Activated B cell treated with CpG ODN at 0.5 μM for 24 hours (primary cell): ENCODE measurements at regions not wholly inside any gene's neighbourhood (a gene's known extent, or its start where the extent isn't known, plus 50 kb on each side); places are given as distances from the start of the nearest gene placed in this dataset.

Experiments used
- ATAC-seq: fragments of 200-7000 bp; cut with Tn5 transposase; one replicate; pipeline ENCODE4 v1.10.0; 2021; ENCODE audit warnings: low read depth, mild to moderate bottlenecking, moderate library complexity
- CTCF ChIA-PET: fragments of 350-600 bp; sonication (Branson Sonifier 250); formaldehyde crosslinking; loops from one replicate; lab custom pipeline; 2021; ENCODE audit warnings: antibody characterized with exemption; lab: Charles Lee
- POLR2A ChIA-PET: fragments of 350-600 bp; sonication (Branson Sonifier 250); formaldehyde crosslinking; loops from one replicate; lab custom pipeline; 2021; ENCODE audit warnings: antibody characterized with exemption; lab: Charles Lee
- DNase-seq: peaks from one replicate; pipeline ENCODE4 v3.0.0; 2022
- H3K27ac Mint-ChIP-seq: one replicate; pipeline ENCODE4 v1.8.0; 2020; ENCODE audit warnings: mixed read lengths
- H3K27me3 Mint-ChIP-seq: one replicate; pipeline ENCODE4 v1.8.0; 2021; ENCODE audit warnings: mixed read lengths
- H3K36me3 Mint-ChIP-seq: one replicate; pipeline ENCODE4 v1.8.0; 2021; ENCODE audit warnings: low read depth, mixed read lengths
- H3K4me1 Mint-ChIP-seq: one replicate; pipeline ENCODE4 v1.8.0; 2021; ENCODE audit warnings: mixed read lengths
- H3K4me3 Mint-ChIP-seq: one replicate; pipeline ENCODE4 v1.8.0; 2020; ENCODE audit warnings: mild to moderate bottlenecking, mixed read lengths
- H3K9me3 Mint-ChIP-seq: one replicate; pipeline ENCODE4 v1.8.0; 2020; ENCODE audit warnings: mixed read lengths
- intact Hi-C: fragments of 100-400 bp; cut with micrococcal nuclease; formaldehyde crosslinking; loops from one replicate; pipeline ENCODE4 v1.15.1; 2024
- TF ChIP-seq, protein P1 (sequence below): fragments of 200-600 bp; IDR thresholded peaks from one replicate; pipeline ENCODE4 v1.8.0; 2022; ENCODE audit warnings: antibody characterized with exemption, mild to moderate bottlenecking

DNA sequence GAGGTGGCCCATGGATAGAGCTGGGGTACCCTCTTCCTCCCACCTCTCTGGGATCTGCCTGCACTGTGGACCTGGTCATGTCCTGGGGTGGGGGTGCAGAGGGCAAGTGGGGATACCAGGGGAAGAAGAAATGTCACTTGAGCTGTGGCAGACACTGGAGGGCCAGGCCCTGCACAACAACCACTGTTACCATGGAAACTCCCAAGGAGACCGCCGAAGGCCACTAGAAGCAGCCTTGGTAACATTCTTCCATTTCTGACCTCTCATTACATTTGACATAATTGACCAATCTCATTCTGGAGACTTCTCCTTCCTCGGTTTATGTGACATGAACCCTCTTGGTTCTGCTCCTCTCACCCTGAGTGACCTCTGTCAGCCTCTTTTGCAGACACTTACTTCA lies 179.9 kb upstream of the SERP2 start:
- ATAC-seq (no peak), DNase-seq (no peak)
- peaks cover 12% of the 10 kb centered on the region for H3K27me3 Mint-ChIP-seq
- no peak overlapping the region for H3K27ac Mint-ChIP-seq
- intact Hi-C loops = loop anchor here (5.0 kb wide), 1 partner anchor 286 kb away; no protein-coding TSS in a partner anchor
- ChIA-PET POLR2A (no interaction called here), CTCF (no interaction called here)
- H3K9me3 Mint-ChIP-seq = no peaks in the 10 kb centered on the region
- TF ChIP-seq, protein P1, sequence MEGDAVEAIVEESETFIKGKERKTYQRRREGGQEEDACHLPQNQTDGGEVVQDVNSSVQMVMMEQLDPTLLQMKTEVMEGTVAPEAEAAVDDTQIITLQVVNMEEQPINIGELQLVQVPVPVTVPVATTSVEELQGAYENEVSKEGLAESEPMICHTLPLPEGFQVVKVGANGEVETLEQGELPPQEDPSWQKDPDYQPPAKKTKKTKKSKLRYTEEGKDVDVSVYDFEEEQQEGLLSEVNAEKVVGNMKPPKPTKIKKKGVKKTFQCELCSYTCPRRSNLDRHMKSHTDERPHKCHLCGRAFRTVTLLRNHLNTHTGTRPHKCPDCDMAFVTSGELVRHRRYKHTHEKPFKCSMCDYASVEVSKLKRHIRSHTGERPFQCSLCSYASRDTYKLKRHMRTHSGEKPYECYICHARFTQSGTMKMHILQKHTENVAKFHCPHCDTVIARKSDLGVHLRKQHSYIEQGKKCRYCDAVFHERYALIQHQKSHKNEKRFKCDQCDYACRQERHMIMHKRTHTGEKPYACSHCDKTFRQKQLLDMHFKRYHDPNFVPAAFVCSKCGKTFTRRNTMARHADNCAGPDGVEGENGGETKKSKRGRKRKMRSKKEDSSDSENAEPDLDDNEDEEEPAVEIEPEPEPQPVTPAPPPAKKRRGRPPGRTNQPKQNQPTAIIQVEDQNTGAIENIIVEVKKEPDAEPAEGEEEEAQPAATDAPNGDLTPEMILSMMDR = no peak
- H3K36me3 Mint-ChIP-seq = no peaks in the 10 kb centered on the region
- H3K4me3 Mint-ChIP-seq = no peak overlapping the region
- no peaks in the 10 kb centered on the region for H3K4me1 Mint-ChIP-seq

DNA sequence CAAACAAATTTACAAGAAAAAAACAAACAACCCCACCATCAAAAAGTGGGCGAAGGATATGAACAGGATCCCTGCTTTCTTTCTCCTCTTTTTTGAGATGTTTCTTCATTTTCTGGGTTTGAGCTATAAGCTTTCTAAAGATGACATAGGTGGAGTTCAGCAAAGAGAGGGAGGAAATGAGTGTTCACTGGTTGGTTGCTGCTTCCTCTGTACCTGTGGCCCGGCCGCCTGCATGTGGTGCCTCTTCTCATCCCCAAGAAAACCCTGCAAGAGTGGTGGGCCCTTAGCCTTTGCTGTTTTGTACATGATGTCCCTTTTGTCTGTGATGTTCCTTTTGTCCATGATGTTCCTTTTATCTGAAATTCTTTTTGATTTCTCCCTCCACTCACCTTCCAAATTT lies 178.4 kb upstream of the SERP2 start:
- Mint-ChIP-seq H3K27me3 (peaks cover 14% of the 10 kb centered on the region), H3K9me3 (no peaks in the 10 kb centered on the region), H3K27ac (no peak overlapping the region), H3K4me1 (no peaks in the 10 kb centered on the region), H3K4me3 (no peak overlapping the region), H3K36me3 (no peaks in the 10 kb centered on the region)
- intact Hi-C loops = no loop called here
- ChIA-PET POLR2A (no interaction called here), CTCF (no interaction called here)
- no peak for DNase-seq
- TF ChIP-seq, protein P1 = no peak
- no peak for ATAC-seq

DNA sequence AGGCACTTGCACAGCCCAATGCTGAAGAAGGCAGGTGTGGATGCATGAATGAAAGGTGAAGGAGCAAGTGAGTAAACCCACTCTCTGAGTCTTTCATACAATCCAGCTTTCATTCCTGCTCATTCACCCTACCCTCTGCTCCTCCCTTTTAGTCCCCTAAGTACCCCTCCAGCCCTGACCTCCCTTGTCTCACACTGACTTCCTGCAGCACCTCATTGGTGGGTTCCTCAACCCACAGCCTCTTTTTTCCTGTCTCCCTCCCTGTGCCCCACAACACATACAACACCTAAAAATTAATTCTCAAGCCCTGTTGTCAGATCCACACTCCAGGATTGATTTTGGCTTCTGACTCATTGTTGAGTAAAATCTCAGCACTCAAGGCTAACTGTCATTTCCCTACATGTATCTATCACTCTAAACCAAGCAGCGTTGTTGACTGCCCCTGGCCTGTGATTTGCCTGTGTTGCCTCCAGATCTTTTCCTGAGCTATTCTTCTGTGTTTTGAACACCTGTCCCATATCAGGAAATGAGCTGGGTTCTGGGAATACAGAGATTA lies 177.3 kb upstream of the SERP2 start:
- intact Hi-C loops = no loop called here
- H3K36me3 Mint-ChIP-seq = no peaks in the 10 kb centered on the region
- no peak overlapping the region for H3K27ac Mint-ChIP-seq
- H3K9me3 Mint-ChIP-seq = no peaks in the 10 kb centered on the region
- peaks cover 14% of the 10 kb centered on the region for H3K27me3 Mint-ChIP-seq
- ChIA-PET POLR2A (no interaction called here), CTCF (no interaction called here)
- ATAC-seq (no peak), DNase-seq (no peak)
- no peak overlapping the region for H3K4me3 Mint-ChIP-seq
- no peaks in the 10 kb centered on the region for H3K4me1 Mint-ChIP-seq
- TF ChIP-seq, protein P1 = no peak

DNA sequence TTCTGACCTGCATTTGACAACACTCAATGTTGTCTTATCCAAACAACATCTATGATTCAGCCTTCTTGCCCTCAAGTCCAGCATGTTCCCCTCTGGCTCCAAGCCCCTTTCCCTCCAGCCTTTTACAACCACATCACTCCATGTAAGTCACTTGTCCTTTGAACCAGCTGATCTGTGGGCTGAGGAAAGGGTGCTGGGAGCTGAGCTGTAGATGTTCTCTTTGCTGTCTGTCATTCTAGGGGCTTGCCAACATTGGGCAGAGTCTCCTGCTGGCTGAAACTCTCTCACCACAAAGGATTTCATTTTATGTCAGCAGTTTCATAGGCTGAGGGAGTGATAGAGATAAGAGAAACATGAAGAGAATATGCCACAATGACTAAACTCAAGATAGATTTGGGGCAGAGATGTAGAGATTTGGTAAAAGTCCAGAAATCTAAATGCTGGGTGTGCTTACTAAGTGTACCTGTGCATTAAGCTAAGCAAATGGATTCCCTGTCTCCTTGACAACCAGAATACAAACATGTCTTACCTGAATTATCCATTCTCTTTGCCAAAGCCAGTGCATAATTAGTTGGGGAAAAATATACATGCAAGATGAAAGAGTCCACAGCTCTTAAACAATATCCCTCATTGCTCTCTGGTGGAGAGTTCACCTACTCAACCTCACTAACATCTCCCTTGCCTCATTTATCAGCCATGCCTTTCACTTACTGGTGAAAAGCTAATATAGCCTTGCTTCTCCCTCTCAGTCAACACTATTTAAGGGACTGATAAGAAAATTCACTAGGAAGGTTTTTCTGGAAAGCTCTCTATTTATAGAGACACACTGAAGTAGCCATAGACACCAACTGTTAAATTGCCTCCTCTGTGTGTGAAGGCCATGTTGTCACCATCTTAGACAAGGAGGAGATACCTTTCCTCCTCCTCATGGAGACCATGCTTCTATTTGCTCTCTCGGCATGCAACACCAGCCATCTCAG lies 175.5 kb upstream of the SERP2 start:
- Mint-ChIP-seq H3K27ac (no peak overlapping the region), H3K4me3 (no peak overlapping the region), H3K9me3 (no peaks in the 10 kb centered on the region), H3K4me1 (no peaks in the 10 kb centered on the region), H3K36me3 (no peaks in the 10 kb centered on the region), H3K27me3 (peaks cover 14% of the 10 kb centered on the region)
- no peak for DNase-seq
- ChIA-PET CTCF (no interaction called here), POLR2A (interaction anchor here (0.5 kb wide), 1 partner anchor 1522 kb away, joined by 3 read pairs; no protein-coding TSS in a partner anchor)
- TF ChIP-seq, protein P1 = no peak
- no peak for ATAC-seq
- intact Hi-C loops = no loop called here

DNA sequence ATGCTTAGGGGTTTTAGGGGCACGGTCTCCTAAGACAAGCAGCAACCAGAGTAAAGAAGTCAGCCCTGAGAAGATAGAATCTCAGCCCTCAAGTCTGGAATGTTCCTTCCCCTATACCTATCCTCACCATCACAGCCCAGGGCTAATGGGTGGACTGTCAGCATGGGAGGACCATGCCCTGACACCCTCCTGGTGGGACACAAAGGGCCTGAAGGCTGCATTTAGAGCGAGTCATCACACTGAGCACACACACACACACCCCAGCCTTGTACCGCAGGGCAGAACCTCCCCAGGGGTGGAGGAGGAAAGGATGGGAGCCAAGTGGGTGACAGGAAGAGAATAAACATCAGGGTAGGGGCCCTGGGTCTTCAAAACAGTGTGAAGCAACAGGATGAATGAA lies 174.8 kb upstream of the SERP2 start:
- DNase-seq (no peak), ATAC-seq (no peak)
- TF ChIP-seq, protein P1 = no peak
- H3K27ac Mint-ChIP-seq = no peak overlapping the region
- intact Hi-C loops = no loop called here
- peaks cover 14% of the 10 kb centered on the region for H3K27me3 Mint-ChIP-seq
- no peaks in the 10 kb centered on the region for H3K9me3 Mint-ChIP-seq
- H3K36me3 Mint-ChIP-seq = no peaks in the 10 kb centered on the region
- H3K4me1 Mint-ChIP-seq = no peaks in the 10 kb centered on the region
- POLR2A ChIA-PET = interaction anchor here (0.5 kb wide), 1 partner anchor 1523 kb away, joined by 3 read pairs; no protein-coding TSS in a partner anchor
- H3K4me3 Mint-ChIP-seq = no peak overlapping the region
- CTCF ChIA-PET = no interaction called here
